ENCODE measurements at regions not wholly inside any gene's neighbourhood (a gene's known extent, or its start where the extent isn't known, plus 50 kb on each side); places are given as distances from the start of the nearest gene placed in this dataset.

GRCh38 chr21:39018730-39019129 lies 164.5 kb downstream of the PSMG1 start:
- H3K4me3 ChIP-seq (ENCODE audit: low read depth, poor library complexity, severe bottlenecking): no peak overlapping the region
- intact Hi-C loops (cut with DNase I; ENCODE audit: low total_unique reads): no loop called here
- no peak for DNase-seq (ENCODE audit: low spot score in 2 of 2)
- WGBS, 2 donors: 33 to 50% methylated on average over 4 of the region's 4 CpGs
- TF ChIP-seq POLR2A (IDR thresholded peaks at IDR 0.05) (no peak), CTCF (IDR thresholded peaks at IDR 0.05) (no peak)

- WGBS, 2 donors: 80 to 87% methylated on average over 4 of the region's 4 CpGs
- DNase-seq (ENCODE audit: low spot score in 2 of 2): no peak
- intact Hi-C loops (cut with DNase I; ENCODE audit: low total_unique reads): no loop called here
- no peak overlapping the region for H3K4me3 ChIP-seq (ENCODE audit: low read depth, poor library complexity, severe bottlenecking)
- TF ChIP-seq POLR2A (IDR thresholded peaks at IDR 0.05) (no peak), CTCF (IDR thresholded peaks at IDR 0.05) (no peak)
These were observed 166.4 kb downstream of the PSMG1 start for GRCh38 chr21:39016740-39017315.

GRCh38 chr21:39014747-39015146 lies 168.5 kb downstream of the PSMG1 start:
- WGBS, 2 donors: 74 to 76% methylated on average over 9 of the region's 9 CpGs
- no peak for DNase-seq (ENCODE audit: low spot score in 2 of 2)
- H3K4me3 ChIP-seq (ENCODE audit: low read depth, poor library complexity, severe bottlenecking): no peak overlapping the region
- intact Hi-C loops (cut with DNase I; ENCODE audit: low total_unique reads): no loop called here
- TF ChIP-seq CTCF (IDR thresholded peaks at IDR 0.05) (no peak), POLR2A (IDR thresholded peaks at IDR 0.05) (no peak)

GRCh38 chr21:39012326-39013230 lies 170.7 kb downstream of the PSMG1 start:
- WGBS, 2 donors: 90 to 92% methylated on average over 15 of the region's 15 CpGs
- DNase-seq (ENCODE audit: low spot score in 2 of 2): no peak
- no peak for TF ChIP-seq CTCF (IDR thresholded peaks at IDR 0.05)
- TF ChIP-seq POLR2A (IDR thresholded peaks at IDR 0.05): no peak
- intact Hi-C loops (cut with DNase I; ENCODE audit: low total_unique reads): no loop called here
- H3K4me3 ChIP-seq (ENCODE audit: low read depth, poor library complexity, severe bottlenecking): no peak overlapping the region

GRCh38 chr21:39011911-39012310 lies 171.3 kb downstream of the PSMG1 start:
- TF ChIP-seq CTCF (IDR thresholded peaks at IDR 0.05): no peak
- TF ChIP-seq POLR2A (IDR thresholded peaks at IDR 0.05): no peak

More at GRCh38 chr21:39011911-39012310, 171.3 kb downstream of the PSMG1 start:
- intact Hi-C loops (cut with DNase I; ENCODE audit: low total_unique reads): no loop called here
- no peak overlapping the region for H3K4me3 ChIP-seq (ENCODE audit: low read depth, poor library complexity, severe bottlenecking)
- DNase-seq (ENCODE audit: low spot score in 2 of 2): no peak
- WGBS, 2 donors: 95 to 96% methylated on average over 3 of the region's 3 CpGs

All from lower leg skin (tissue), 4 donors.